CD4-positive, CD25-positive, alpha-beta regulatory T cell (primary cell): ENCODE measurements at regions not wholly inside any gene's neighbourhood (a gene's known extent, or its start where the extent isn't known, plus 50 kb on each side); places are given as distances from the start of the nearest gene placed in this dataset.

Source experiments
- ATAC-seq, 2 donors: fragments of 150-1000 bp; cut with Tn5 transposase; one replicate each; pipeline ENCODE4 v1.10.0; 2021; ENCODE audit warnings: low read depth in 2 of 2, moderate number of reproducible peaks in 2 of 2, moderate library complexity in 1 of 2
- DNase-seq, 3 donors: peaks; one replicate each; pipeline versions ENCODE4 v3.0.0 to v3.0.0-alpha.2; 2012 to 2022; ENCODE audit warnings: mixed read lengths in 1 of 3
- H3K27ac ChIP-seq: one replicate; pipeline ENCODE4 v1.7.0; 2013; ENCODE audit warnings: mild to moderate bottlenecking, low read length; ENCODE audit not compliant: insufficient read depth, poor library complexity, severe bottlenecking
- H3K27me3 ChIP-seq: one replicate; pipeline ENCODE4 v1.7.0; 2013; ENCODE audit warnings: low read length; ENCODE audit not compliant: control insufficient read depth, insufficient read depth
- H3K36me3 ChIP-seq: one replicate; pipeline ENCODE4 v1.7.0; 2013; ENCODE audit warnings: mild to moderate bottlenecking, low read length, moderate library complexity; ENCODE audit not compliant: control insufficient read depth, insufficient read depth
- H3K4me1 ChIP-seq: 2 replicates; pipeline ENCODE4 v1.7.0; 2013; ENCODE audit warnings: mild to moderate bottlenecking, low read length; ENCODE audit not compliant: insufficient read depth, control insufficient read depth, poor library complexity, severe bottlenecking
- H3K4me3 ChIP-seq: one replicate; pipeline ENCODE4 v1.7.0; 2013; ENCODE audit warnings: low read depth, mild to moderate bottlenecking, low read length, moderate library complexity
- H3K9me3 ChIP-seq, 2 experiments: 1 replicate in 1 of 2; 2 replicates in 1 of 2; pipeline ENCODE4 v1.7.0; 2013; ENCODE audit warnings: low read length in 2 of 2, mild to moderate bottlenecking in 1 of 2, moderate library complexity in 1 of 2; ENCODE audit not compliant: control insufficient read depth in 2 of 2
- H3K27ac Mint-ChIP-seq, 3 donors: one replicate each; pipeline ENCODE4 v1.8.0; 2020 to 2022; ENCODE audit warnings: mild to moderate bottlenecking in 3 of 3, mixed read lengths in 3 of 3, moderate library complexity in 2 of 3
- H3K27me3 Mint-ChIP-seq: one replicate; pipeline ENCODE4 v1.8.0; 2022; ENCODE audit warnings: mild to moderate bottlenecking, mixed read lengths
- H3K36me3 Mint-ChIP-seq: one replicate; pipeline ENCODE4 v1.8.0; 2020; ENCODE audit warnings: mixed read lengths
- H3K4me1 Mint-ChIP-seq, 4 donors: one replicate each; pipeline ENCODE4 v1.8.0; 2020 to 2022; ENCODE audit warnings: mixed read lengths in 4 of 4, mild to moderate bottlenecking in 1 of 4
- H3K4me3 Mint-ChIP-seq, 4 donors: one replicate each; pipeline ENCODE4 v1.8.0; 2020 to 2022; ENCODE audit warnings: mild to moderate bottlenecking in 4 of 4, mixed read lengths in 4 of 4, moderate library complexity in 3 of 4
- H3K9me3 Mint-ChIP-seq, 7 donors: one replicate each; pipeline ENCODE4 v1.8.0; 2020 to 2022; ENCODE audit warnings: mixed read lengths in 7 of 7, mild to moderate bottlenecking in 3 of 7, moderate library complexity in 2 of 7

DNA sequence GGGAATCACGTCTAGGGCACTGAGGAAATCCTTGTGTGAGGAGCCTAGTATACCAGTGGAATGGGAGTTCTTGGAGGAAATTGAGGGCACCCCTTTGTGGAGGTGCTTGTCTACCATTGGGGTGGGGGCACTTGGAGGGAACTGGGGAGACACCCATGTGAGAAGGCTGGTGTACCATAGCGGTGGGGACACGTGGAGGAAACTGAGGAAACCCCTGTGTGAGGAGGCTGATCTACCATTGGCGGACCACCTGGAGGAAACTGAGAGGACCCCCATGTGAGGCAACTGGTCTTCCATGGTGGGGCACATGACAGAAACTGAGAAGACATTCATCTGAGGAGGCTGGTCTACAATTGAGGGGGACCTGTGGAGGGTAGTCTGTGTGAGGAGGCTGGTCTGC lies 164.5 kb downstream of the FBLN2 start:
- Histone ChIP-seq H3K4me1 (no peaks in the 10 kb centered on the region), H3K9me3 (no peaks in the 10 kb centered on the region), H3K4me3 (no peak overlapping the region), H3K27me3 (no peaks in the 10 kb centered on the region), H3K27ac (no peak overlapping the region), H3K36me3 (no peaks in the 10 kb centered on the region)
- ATAC-seq (no peak), DNase-seq (no peak)
- Mint-ChIP-seq H3K27ac (no peak overlapping the region), H3K4me1 (peaks cover 0 to 2% (median 0%) of the 10 kb centered on the region in 4 donors), H3K27me3 (no peaks in the 10 kb centered on the region), H3K9me3 (peaks cover 0 to 61% (median 12%) of the 10 kb centered on the region in 7 donors), H3K36me3 (no peaks in the 10 kb centered on the region), H3K4me3 (no peak overlapping the region)

DNA sequence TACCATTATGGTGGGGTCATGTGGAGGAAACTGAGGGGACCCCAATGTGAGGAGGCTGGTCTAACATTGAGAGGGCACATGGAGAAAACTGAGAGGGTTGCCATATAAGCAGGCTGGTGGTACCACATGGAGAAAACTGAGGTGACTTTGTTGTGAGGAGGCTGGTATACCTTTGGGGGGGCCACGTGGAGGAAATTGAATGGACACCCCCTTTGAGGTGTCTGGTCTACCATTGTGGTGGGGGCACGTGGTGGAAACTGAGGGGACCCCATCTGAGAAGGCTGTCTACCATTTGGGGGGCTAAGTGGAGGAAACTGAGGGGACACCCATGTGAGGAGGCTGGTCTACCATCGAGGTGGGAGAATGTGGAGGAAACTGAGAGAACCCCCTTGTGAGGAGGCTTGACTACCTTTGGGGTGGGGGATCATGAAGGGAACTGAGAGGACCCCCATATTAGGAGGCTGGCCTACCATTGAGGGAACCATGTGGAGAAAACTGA lies 163.8 kb downstream of the FBLN2 start:
- no peaks in the 10 kb centered on the region for H3K36me3 Mint-ChIP-seq
- H3K4me1 ChIP-seq, result no peaks in the 10 kb centered on the region
- H3K27me3 ChIP-seq, result no peaks in the 10 kb centered on the region
- H3K27ac Mint-ChIP-seq, result peak overlapping the region in 1 of 3 donors; percentile 12
- H3K9me3 ChIP-seq, result no peaks in the 10 kb centered on the region
- H3K36me3 ChIP-seq, result no peaks in the 10 kb centered on the region
- DNase-seq, result no peak
- peaks cover 0 to 67% (median 12%) of the 10 kb centered on the region in 7 donors for H3K9me3 Mint-ChIP-seq
- no peak for ATAC-seq
- H3K4me1 Mint-ChIP-seq, result peaks cover 0 to 2% (median 0%) of the 10 kb centered on the region in 4 donors
- H3K27ac ChIP-seq, result no peak overlapping the region
- no peak overlapping the region for H3K4me3 Mint-ChIP-seq
- H3K27me3 Mint-ChIP-seq, result no peaks in the 10 kb centered on the region
- no peak overlapping the region for H3K4me3 ChIP-seq

DNA sequence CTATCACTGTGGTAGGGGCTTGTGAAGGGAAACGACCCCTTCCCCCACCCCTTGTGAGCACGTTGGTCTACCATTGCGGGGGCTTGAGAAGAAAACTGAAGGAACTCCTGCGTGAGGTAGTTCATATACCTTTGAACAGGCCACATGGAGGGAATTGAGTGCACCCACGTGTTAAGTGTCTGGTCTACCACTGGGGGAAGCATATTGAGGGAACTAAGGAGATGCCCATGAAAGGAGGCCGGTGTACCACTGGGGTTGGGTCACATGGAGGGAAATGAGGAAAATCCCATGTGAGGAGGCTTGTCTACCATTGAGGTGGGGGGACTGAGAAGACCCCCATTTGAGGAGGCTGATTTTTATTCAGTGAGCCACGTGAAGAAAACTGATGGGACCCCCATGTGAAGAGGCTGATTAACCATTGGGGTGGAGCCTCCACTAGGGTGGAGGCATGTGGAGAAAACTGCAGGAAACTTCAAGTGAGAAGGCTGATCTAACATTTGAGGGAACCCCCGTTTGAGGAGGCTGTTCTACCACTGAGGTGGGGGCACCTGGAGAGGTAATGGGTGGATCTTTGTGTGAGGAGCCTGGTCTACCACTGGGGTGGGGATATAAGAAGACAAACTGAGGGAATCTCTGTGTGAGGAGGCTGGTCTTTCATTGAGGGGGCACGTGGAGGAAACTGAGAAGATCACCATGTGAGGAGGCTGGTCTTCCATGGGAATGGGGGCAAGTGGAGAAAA lies 163.2 kb downstream of the FBLN2 start:
- no peak overlapping the region for H3K4me3 Mint-ChIP-seq
- Histone ChIP-seq H3K4me3 (no peak overlapping the region), H3K27ac (no peak overlapping the region), H3K36me3 (no peaks in the 10 kb centered on the region), H3K4me1 (no peaks in the 10 kb centered on the region), H3K27me3 (no peaks in the 10 kb centered on the region), H3K9me3 (no peaks in the 10 kb centered on the region)
- peaks cover 0 to 74% (median 12%) of the 10 kb centered on the region in 7 donors for H3K9me3 Mint-ChIP-seq
- peaks cover 0 to 2% (median 0%) of the 10 kb centered on the region in 4 donors for H3K4me1 Mint-ChIP-seq
- ATAC-seq (no peak), DNase-seq (no peak)
- H3K27ac Mint-ChIP-seq, result peak overlapping the region in 1 of 3 donors; percentile 12
- no peaks in the 10 kb centered on the region for H3K36me3 Mint-ChIP-seq
- H3K27me3 Mint-ChIP-seq, result no peaks in the 10 kb centered on the region

DNA sequence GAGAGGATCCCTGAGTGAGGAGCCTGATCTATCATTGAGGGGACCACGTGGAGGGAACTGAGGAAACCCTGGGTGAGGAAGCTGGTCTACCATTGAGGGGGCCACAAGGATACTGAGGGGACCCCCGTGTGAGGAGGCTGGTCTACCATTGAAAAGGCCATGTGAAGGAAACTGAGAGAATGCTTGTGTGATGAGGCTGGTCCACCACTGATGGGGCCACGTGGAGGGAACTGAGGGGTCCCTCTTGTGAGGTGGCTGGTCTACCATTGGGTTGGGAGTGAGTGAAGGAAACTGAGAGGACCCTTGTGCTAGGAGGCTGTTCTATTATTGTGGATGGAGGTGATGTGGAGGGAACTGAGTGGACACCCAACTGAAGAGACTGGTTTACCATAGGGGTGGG lies 161.3 kb downstream of the FBLN2 start:
- Histone ChIP-seq H3K4me1 (no peaks in the 10 kb centered on the region), H3K27me3 (no peaks in the 10 kb centered on the region), H3K36me3 (no peaks in the 10 kb centered on the region), H3K27ac (no peak overlapping the region), H3K4me3 (no peak overlapping the region), H3K9me3 (no peaks in the 10 kb centered on the region)
- DNase-seq (no peak), ATAC-seq (no peak)
- Mint-ChIP-seq H3K4me1 (peaks cover 0 to 2% (median 0%) of the 10 kb centered on the region in 4 donors), H3K36me3 (no peaks in the 10 kb centered on the region), H3K4me3 (no peak overlapping the region), H3K27ac (peak overlapping the region in 2 of 3 donors; percentile 43 to 71), H3K9me3 (peaks cover 0 to 85% (median 15%) of the 10 kb centered on the region in 7 donors), H3K27me3 (no peaks in the 10 kb centered on the region)

DNA sequence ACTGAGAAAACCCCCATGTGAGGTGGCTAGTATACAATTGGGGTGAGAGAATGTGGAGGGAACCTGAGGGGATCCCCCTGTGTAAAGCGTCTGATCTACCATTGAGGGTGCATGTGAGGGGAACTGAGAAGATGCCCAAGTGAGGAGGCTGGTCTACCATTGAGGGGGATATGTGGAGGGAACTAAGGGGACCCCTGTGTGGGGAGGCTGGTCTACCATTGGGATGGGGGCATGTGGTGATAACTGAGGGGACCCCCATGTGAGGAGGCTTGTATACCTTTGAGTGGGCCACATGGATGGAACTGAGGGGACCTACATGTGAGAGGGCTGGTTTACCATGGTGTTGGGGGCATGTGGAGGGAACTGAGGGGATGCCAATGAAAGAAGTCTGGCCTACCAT lies 160.8 kb downstream of the FBLN2 start:
- Histone ChIP-seq H3K36me3 (no peaks in the 10 kb centered on the region), H3K27me3 (no peaks in the 10 kb centered on the region), H3K9me3 (no peaks in the 10 kb centered on the region), H3K4me1 (no peaks in the 10 kb centered on the region), H3K4me3 (no peak overlapping the region), H3K27ac (no peak overlapping the region)
- no peak for DNase-seq
- ATAC-seq, result no peak
- Mint-ChIP-seq H3K27ac (peak overlapping the region in 2 of 3 donors; percentile 35 to 71), H3K9me3 (peaks cover 0 to 86% (median 17%) of the 10 kb centered on the region in 7 donors), H3K36me3 (no peaks in the 10 kb centered on the region), H3K27me3 (no peaks in the 10 kb centered on the region), H3K4me3 (no peak overlapping the region), H3K4me1 (peaks cover 0 to 1% (median 0%) of the 10 kb centered on the region in 4 donors)

DNA sequence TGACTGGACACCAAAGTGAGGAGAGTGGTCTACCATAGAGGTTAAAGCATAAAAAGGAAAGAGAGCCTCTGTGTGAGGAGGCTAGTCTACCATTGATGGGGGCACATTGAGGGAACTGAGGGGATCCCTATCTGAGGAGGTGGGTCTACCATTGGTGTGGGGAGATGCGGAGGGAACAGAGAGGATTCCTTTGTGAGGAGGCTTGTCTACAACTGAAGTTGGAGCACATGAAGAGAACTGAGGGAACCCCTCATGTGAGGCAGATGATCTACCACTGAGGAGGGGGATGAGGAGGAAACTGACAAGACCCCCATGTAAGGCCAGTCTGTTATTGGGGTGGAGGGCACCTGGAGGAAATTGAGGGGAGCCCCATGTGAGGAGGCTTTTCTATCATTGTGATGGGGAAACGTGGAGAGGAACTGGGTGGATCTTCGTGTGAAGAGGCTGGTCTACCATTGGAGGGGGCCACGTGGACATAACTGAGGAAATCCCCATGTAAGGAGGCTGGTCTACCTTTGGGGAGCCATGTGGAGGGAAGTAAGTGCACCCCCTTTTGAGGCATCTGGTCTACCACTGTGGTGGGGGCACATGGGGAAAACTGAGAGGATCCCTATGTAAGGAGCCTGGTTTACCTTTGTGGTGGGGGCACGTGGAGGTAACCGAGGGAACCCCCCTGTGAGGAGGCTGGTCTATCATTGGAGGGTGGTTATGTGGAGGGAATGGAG lies 160.1 kb downstream of the FBLN2 start:
- Histone ChIP-seq H3K4me1 (no peaks in the 10 kb centered on the region), H3K9me3 (no peaks in the 10 kb centered on the region), H3K27me3 (no peaks in the 10 kb centered on the region), H3K36me3 (no peaks in the 10 kb centered on the region), H3K27ac (no peak overlapping the region), H3K4me3 (no peak overlapping the region)
- no peaks in the 10 kb centered on the region for H3K4me1 Mint-ChIP-seq
- no peak for DNase-seq
- no peaks in the 10 kb centered on the region for H3K27me3 Mint-ChIP-seq
- H3K36me3 Mint-ChIP-seq, result no peaks in the 10 kb centered on the region
- H3K9me3 Mint-ChIP-seq, result peaks cover 0 to 89% (median 18%) of the 10 kb centered on the region in 7 donors
- no peak overlapping the region for H3K4me3 Mint-ChIP-seq
- no peak for ATAC-seq
- no peak overlapping the region for H3K27ac Mint-ChIP-seq

DNA sequence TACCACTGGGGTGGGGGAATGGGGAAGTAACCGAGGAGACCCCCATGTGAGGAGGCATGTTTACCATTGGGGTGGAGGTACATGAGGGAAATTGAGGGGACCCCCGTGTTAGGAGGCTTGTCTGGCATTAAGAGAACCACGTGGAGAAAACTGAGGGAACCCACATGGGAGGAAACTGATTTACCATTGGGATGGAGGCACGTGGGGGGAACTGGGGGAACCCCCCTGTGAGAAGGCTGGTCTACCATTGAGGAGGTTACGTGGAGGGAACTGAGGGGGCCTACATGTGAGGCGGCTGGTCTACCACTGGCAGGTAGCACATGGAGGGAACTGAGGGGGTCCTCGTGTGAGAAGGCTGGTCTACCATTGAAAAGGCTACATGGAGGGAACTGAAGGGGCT lies 159.4 kb downstream of the FBLN2 start:
- H3K4me1 Mint-ChIP-seq, result no peaks in the 10 kb centered on the region
- no peaks in the 10 kb centered on the region for H3K27me3 ChIP-seq
- no peaks in the 10 kb centered on the region for H3K9me3 ChIP-seq
- H3K27ac ChIP-seq, result no peak overlapping the region
- no peak for DNase-seq
- H3K27ac Mint-ChIP-seq, result no peak overlapping the region
- H3K9me3 Mint-ChIP-seq, result peaks cover 0 to 88% (median 17%) of the 10 kb centered on the region in 7 donors
- ATAC-seq, result no peak
- peaks cover under 1% of the 10 kb centered on the region for H3K27me3 Mint-ChIP-seq
- no peak overlapping the region for H3K4me3 ChIP-seq
- H3K4me3 Mint-ChIP-seq, result no peak overlapping the region
- H3K36me3 ChIP-seq, result no peaks in the 10 kb centered on the region
- H3K36me3 Mint-ChIP-seq, result no peaks in the 10 kb centered on the region
- H3K4me1 ChIP-seq, result no peaks in the 10 kb centered on the region
